Central memory CD8-positive, alpha-beta T cell (primary cell): ENCODE measurements at regions not wholly inside any gene's neighbourhood (a gene's known extent, or its start where the extent isn't known, plus 50 kb on each side); places are given as distances from the start of the nearest gene placed in this dataset.

Experiments used
- ATAC-seq: fragments of 150-1000 bp; cut with Tn5 transposase; replicated peaks from 2 replicates; pipeline ENCODE4 v1.10.0; 2022; ENCODE audit warnings: mild to moderate bottlenecking, moderate FRiP score, moderate number of reproducible peaks; ENCODE audit not compliant: poor library complexity, severe bottlenecking; ENCODE audit errors: extremely low read depth
- DNase-seq, 2 donors: peaks; one replicate each; pipeline ENCODE4 v3.0.0; 2021; ENCODE audit warnings: low spot score in 2 of 2
- H3K27ac Mint-ChIP-seq: one replicate; pipeline ENCODE4 v1.8.0; 2022; ENCODE audit warnings: low read depth, mild to moderate bottlenecking, moderate library complexity, mixed read lengths
- H3K27me3 Mint-ChIP-seq: one replicate; pipeline ENCODE4 v1.8.0; 2022; ENCODE audit warnings: mixed read lengths
- H3K36me3 Mint-ChIP-seq: one replicate; pipeline ENCODE4 v1.8.0; 2022; ENCODE audit warnings: mild to moderate bottlenecking, moderate library complexity, mixed read lengths; ENCODE audit not compliant: insufficient read depth
- H3K4me1 Mint-ChIP-seq: one replicate; pipeline ENCODE4 v1.8.0; 2022; ENCODE audit warnings: mixed read lengths
- H3K4me3 Mint-ChIP-seq: one replicate; pipeline ENCODE4 v1.8.0; 2022; ENCODE audit warnings: mild to moderate bottlenecking, moderate library complexity, mixed read lengths
- H3K9me3 Mint-ChIP-seq: one replicate; pipeline ENCODE4 v1.8.0; 2022; ENCODE audit warnings: mixed read lengths

DNA sequence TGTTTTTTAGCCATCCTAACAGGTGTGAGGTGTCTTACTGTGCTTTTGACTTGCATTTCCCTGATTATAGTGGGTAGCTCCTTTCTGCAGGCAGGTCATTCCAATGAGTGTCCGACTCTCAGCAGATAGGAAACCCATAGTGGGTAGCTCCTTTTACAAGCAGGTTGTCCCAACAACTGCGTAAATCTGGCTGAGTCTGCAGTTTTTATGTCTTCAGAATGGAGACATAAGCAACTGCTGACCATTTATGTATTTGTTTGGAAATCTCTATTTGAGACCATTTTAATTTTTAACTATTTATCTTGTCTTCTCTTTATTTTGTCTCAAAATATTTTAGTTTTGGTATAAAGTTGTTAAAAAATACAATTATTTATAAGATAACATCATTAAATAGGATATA, 839.4 kb downstream of the SLITRK6 start:
- DNase-seq (no peak), ATAC-seq (no peak)
- Mint-ChIP-seq H3K4me3 (no peak overlapping the region), H3K36me3 (no peaks in the 10 kb centered on the region), H3K27me3 (no peaks in the 10 kb centered on the region), H3K9me3 (peaks cover 6% of the 10 kb centered on the region), H3K27ac (no peak overlapping the region), H3K4me1 (no peaks in the 10 kb centered on the region)

DNA sequence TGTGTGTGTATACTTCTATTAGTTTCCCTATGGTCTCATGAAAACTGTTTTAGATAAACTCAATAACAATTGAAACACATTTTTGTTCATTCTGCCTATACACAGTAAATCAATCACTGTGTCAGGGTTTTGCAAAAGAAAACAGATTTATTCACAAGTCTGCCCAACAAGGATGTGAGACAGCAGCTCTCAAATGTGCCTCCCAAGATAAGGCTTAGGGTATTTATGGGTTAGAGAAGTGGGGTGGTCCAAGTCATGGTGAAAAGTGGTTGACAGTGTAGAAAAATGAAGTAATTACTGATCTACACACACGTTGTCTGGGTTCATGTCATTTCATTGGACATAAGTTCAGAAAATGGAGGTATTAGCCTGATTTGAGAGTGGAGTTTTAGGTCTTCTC, 844.6 kb downstream of the SLITRK6 start:
- peaks cover 2% of the 10 kb centered on the region for H3K36me3 Mint-ChIP-seq
- H3K4me3 Mint-ChIP-seq = no peak overlapping the region

DNA sequence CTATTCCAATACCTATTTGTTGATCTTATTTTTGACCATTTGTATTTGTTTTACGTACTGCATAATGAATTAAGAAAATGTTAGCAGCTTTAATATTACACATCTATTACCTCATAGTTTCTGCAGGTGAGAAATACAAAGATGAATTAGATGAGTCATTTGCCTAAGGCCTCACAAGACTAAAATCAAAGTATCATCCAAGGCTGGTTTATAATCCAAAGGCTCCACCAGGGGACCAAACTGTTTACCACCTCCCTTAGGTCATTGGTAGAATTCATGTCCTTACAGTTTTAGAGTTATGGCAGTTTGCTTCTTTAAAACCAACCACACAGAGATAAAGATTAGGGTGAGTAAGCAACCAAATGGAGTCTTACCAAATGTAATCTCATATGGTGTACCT, 848.1 kb downstream of the SLITRK6 start:
- H3K9me3 Mint-ChIP-seq = peaks cover 12% of the 10 kb centered on the region
- H3K4me3 Mint-ChIP-seq = no peak overlapping the region
- H3K27me3 Mint-ChIP-seq = no peaks in the 10 kb centered on the region
- H3K27ac Mint-ChIP-seq = no peak overlapping the region
- ATAC-seq (no peak), DNase-seq (no peak)
- peaks cover 2% of the 10 kb centered on the region for H3K36me3 Mint-ChIP-seq
- H3K4me1 Mint-ChIP-seq = no peaks in the 10 kb centered on the region

More for the DNA sequence above, 844.6 kb downstream of the SLITRK6 start:
- H3K27ac Mint-ChIP-seq = no peak overlapping the region
- H3K4me1 Mint-ChIP-seq = no peaks in the 10 kb centered on the region
- peaks cover 11% of the 10 kb centered on the region for H3K9me3 Mint-ChIP-seq
- no peak for ATAC-seq
- no peak for DNase-seq
- H3K27me3 Mint-ChIP-seq = no peaks in the 10 kb centered on the region

DNA sequence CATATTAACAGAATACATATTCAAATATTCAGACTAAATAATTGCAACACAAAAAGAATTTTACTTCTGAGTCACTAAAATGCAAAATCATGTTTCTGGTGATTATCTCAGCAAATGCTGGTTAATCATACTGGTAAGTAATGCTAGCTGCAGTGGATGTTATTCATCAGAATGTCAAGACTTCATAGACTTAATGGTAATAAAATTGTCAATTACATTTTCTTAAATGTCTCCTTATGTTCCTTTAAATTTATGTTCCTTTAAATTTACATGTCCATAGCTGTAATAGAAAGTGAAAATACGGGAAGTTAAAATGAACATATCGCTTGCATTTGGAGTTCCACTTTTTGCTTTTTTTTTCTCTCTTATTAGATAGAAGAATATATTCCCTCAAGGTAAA, 853.0 kb downstream of the SLITRK6 start:
- Mint-ChIP-seq H3K27ac (no peak overlapping the region), H3K4me1 (no peaks in the 10 kb centered on the region), H3K4me3 (no peak overlapping the region), H3K36me3 (peaks cover 2% of the 10 kb centered on the region), H3K9me3 (peaks cover 18% of the 10 kb centered on the region), H3K27me3 (no peaks in the 10 kb centered on the region)
- DNase-seq (no peak), ATAC-seq (no peak)

DNA sequence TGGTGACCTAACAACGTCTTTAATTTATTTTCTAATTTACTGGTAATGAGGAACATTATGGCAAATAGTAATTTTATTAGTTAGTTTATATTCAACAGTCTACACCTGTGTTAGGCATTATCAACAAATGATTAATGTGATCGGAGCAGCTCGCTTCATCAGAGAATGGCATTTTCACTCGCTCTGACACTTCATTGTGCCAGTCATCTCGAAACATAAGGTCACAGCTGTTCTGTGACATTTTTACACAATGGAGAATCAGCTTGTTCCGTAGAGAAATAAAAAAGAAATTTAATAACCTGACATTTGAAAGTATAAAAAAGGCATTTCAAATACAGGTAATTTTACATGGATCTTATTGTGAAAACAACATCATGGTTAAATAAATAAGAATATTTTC, 858.4 kb downstream of the SLITRK6 start:
- Mint-ChIP-seq H3K4me1 (no peaks in the 10 kb centered on the region), H3K36me3 (no peaks in the 10 kb centered on the region), H3K4me3 (no peak overlapping the region), H3K9me3 (peaks cover 6% of the 10 kb centered on the region), H3K27ac (no peak overlapping the region), H3K27me3 (no peaks in the 10 kb centered on the region)
- ATAC-seq = no peak
- DNase-seq = no peak

DNA sequence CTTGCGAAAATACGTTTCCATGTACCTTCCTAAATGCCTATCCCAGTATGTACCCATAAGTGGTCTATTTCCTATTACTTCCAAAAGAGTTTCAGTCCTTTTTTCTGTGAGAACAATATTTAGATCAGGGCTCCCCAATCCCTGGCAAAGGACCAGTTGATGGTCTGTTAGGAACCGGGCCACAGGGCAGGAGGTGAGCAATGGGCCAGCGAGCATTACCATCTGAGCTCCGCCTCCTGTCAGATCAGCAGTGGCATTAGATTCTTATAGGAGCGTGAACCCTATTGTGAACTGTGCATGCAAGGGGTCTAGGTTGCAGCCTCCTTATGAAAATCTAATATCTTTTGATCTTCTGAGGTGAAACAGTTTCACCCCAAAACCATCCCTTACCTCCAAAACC, 859.1 kb downstream of the SLITRK6 start:
- Mint-ChIP-seq H3K4me3 (no peak overlapping the region), H3K27me3 (no peaks in the 10 kb centered on the region), H3K27ac (no peak overlapping the region), H3K9me3 (peaks cover 6% of the 10 kb centered on the region), H3K4me1 (peaks cover under 1% of the 10 kb centered on the region), H3K36me3 (no peaks in the 10 kb centered on the region)
- DNase-seq (no peak), ATAC-seq (no peak)

DNA sequence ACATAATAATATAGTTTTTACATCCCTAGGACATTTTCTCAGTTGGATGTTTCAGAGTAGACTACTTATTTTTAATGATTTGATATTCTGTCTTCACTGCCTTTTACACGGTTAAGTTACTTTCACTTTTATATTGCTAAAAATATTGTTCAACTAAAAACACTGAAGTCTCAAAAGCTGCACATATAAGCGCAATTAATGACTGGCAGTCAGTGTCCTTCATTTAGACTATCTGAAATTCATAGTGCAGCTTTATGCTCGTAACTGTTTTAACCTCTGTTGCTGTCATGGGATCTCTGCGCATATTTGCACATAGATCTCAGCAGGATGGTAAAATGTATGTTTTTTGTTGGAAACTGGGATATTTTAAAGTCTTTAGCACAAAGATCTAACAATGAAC, 864.3 kb downstream of the SLITRK6 start:
- no peak for DNase-seq
- Mint-ChIP-seq H3K36me3 (no peaks in the 10 kb centered on the region), H3K9me3 (no peaks in the 10 kb centered on the region), H3K4me1 (peaks cover 4% of the 10 kb centered on the region), H3K27ac (no peak overlapping the region), H3K4me3 (no peak overlapping the region), H3K27me3 (no peaks in the 10 kb centered on the region)
- no peak for ATAC-seq

DNA sequence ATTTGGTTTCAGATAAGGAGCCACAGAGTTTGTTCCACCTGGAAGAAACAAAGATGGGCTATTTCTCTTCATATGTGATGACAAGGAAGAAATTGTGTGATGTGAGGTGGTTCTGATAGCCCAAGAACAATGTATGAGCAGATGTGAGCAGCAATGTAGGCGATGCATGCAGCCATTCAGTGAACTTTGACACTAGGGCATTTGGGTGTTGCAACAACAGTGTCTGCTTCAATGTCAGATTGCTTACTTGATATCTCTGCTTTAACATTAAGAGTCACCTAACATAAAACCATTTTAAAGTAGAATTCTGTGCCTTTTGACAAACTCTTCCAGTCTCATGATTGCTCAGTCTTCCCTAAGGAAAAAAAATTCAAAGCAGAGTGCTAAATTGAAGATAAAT, 865.4 kb downstream of the SLITRK6 start:
- peaks cover 4% of the 10 kb centered on the region for H3K4me1 Mint-ChIP-seq
- H3K9me3 Mint-ChIP-seq = no peaks in the 10 kb centered on the region
- no peaks in the 10 kb centered on the region for H3K36me3 Mint-ChIP-seq
- H3K4me3 Mint-ChIP-seq = no peak overlapping the region
- no peak for DNase-seq
- ATAC-seq = no peak
- H3K27me3 Mint-ChIP-seq = no peaks in the 10 kb centered on the region
- no peak overlapping the region for H3K27ac Mint-ChIP-seq

DNA sequence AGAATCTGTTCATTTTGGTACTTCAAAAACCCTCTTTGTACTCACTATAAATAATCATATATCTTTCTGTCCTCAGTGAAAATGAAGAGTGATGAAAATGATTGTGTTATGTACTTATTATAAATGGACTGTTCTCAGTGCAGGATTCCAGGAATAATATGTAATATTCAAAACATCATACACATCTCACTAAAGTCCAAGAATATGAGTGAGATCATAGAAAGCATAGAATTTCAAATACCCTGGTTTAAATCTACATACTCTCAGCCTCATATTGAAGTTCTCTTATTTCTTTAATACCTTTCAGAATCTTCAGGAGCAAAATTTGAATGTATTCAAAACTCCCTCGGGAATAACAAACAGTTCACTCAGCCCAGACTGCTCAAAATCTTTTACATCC, 868.0 kb downstream of the SLITRK6 start:
- Mint-ChIP-seq H3K4me1 (peaks cover 4% of the 10 kb centered on the region), H3K4me3 (no peak overlapping the region), H3K36me3 (no peaks in the 10 kb centered on the region), H3K27ac (no peak overlapping the region), H3K9me3 (no peaks in the 10 kb centered on the region), H3K27me3 (no peaks in the 10 kb centered on the region)
- DNase-seq = no peak
- ATAC-seq = no peak

DNA sequence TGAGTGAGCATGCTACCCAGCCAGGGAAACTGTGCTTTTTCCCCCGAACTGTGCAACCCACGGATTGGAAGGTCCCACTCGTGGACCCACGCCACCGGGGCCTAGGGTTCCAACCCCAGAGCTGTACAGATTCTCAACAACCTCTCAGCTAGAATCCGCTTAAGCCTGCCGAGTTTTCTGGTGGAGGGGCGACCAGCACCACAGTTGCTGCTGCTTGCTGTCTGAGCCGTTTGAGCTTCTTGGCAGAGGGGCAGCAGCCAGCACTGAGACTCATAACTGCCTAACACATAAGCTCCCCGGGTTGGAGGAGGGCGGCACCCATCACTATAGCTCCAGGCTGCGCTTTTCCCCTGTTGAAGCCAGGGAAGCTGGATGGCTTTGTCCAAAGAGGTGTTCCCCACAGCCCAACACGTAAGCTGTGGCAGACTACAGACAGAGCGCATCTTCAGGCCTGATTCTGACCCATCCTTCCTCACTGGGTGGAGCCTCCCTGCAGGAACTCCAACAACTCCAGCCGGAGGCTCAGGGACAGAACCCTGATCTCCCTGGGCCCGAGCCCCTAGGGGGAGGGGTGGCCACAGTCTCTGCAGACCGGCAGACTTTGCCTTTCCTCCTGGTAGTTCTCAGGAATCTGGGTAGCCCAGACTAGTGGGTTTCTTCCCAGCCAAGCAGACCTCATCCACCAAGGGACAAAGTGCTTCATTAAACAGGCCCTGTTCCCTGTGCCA, 871.6 kb downstream of the SLITRK6 start:
- Mint-ChIP-seq H3K9me3 (no peaks in the 10 kb centered on the region), H3K27me3 (no peaks in the 10 kb centered on the region), H3K4me1 (no peaks in the 10 kb centered on the region), H3K4me3 (no peak overlapping the region), H3K27ac (no peak overlapping the region), H3K36me3 (no peaks in the 10 kb centered on the region)
- ATAC-seq (no peak), DNase-seq (no peak)

DNA sequence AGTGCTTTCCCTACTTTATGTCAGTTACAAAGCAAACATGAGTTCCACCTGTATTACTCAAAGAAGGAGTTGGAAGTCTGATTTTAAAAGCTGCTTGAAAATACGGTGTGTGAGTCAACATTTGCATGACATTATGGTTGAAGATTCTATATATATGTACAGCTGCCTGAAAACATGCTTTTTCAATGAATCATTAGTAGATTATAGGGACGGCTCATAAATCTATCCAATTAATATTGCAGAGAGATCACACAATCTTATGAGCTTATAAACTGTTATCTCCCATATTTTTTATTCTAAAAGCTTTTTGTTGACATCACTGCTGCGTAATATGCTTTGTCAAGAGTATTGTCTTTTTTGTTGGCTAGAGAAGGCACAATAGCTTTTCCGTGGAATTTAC, 873.8 kb downstream of the SLITRK6 start:
- Mint-ChIP-seq H3K4me3 (no peak overlapping the region), H3K4me1 (no peaks in the 10 kb centered on the region), H3K36me3 (no peaks in the 10 kb centered on the region), H3K27me3 (no peaks in the 10 kb centered on the region), H3K27ac (no peak overlapping the region), H3K9me3 (no peaks in the 10 kb centered on the region)
- DNase-seq (no peak), ATAC-seq (no peak)

DNA sequence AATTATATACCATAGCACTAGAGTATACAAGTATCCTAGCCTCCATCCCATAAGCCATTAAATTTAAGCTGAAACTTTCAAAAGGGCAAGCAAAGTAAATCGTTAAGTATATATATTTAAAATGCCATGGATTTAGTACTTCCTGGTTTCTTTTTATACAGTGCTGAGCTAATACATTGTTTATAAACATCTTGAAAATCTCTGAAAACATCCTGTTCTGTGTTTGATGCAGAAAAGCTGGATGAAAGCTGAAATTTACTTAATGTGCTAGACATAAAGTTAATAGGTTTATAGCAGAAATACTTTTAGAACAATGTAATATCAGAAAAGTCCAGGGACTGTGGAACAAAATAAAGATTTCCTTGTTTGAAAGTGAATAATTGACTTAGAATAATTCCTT, 875.4 kb downstream of the SLITRK6 start:
- ATAC-seq (no peak), DNase-seq (no peak)
- H3K27ac Mint-ChIP-seq = no peak overlapping the region
- no peaks in the 10 kb centered on the region for H3K9me3 Mint-ChIP-seq
- no peaks in the 10 kb centered on the region for H3K4me1 Mint-ChIP-seq
- no peaks in the 10 kb centered on the region for H3K27me3 Mint-ChIP-seq
- H3K4me3 Mint-ChIP-seq = no peak overlapping the region
- no peaks in the 10 kb centered on the region for H3K36me3 Mint-ChIP-seq

DNA sequence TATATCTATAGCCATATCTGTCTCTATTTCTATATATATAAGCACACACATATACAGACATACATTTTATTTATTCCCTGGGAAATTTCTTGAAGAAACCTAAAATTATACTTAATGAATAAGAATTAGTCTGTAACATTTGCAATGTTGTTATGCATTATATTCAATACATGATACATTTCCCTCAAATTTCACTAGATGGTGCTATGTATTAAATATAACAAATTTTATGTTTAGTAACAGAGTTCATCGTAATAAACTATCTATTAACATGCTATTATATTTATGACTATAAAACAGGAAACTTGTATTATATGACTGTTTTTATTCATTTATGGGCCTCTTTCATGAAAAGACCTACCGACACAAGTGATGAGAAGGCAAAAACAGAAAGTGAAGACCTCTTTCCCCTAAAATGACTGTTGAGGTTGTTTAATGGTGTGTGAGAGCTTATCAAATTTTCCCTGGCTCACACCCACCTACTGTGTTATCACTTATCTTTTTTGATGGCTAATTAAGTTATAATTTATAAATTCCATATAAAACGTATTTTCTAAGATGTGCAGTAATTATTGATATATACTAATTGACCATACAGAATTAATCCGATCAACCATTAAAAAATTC, 881.9 kb downstream of the SLITRK6 start:
- H3K9me3 Mint-ChIP-seq = no peaks in the 10 kb centered on the region
- H3K4me3 Mint-ChIP-seq = no peak overlapping the region
- no peaks in the 10 kb centered on the region for H3K27me3 Mint-ChIP-seq
- no peaks in the 10 kb centered on the region for H3K36me3 Mint-ChIP-seq
- DNase-seq = no peak
- H3K4me1 Mint-ChIP-seq = no peaks in the 10 kb centered on the region
- H3K27ac Mint-ChIP-seq = no peak overlapping the region
- ATAC-seq = no peak
